Stimulated activated CD8-positive, alpha-beta memory T cell treated with anti-CD3 and anti-CD28 coated beads, Interleukin-15, amount 100 ng/mL, for 48 hours (primary cell): ENCODE measurements at regions not wholly inside any gene's neighbourhood (a gene's known extent, or its start where the extent isn't known, plus 50 kb on each side); places are given as distances from the start of the nearest gene placed in this dataset.

Experiments used
- DNase-seq, 2 donors: peaks; one replicate each; pipeline ENCODE4 v3.0.0-alpha.2; 2020; ENCODE audit warnings: low read depth in 2 of 2

DNA sequence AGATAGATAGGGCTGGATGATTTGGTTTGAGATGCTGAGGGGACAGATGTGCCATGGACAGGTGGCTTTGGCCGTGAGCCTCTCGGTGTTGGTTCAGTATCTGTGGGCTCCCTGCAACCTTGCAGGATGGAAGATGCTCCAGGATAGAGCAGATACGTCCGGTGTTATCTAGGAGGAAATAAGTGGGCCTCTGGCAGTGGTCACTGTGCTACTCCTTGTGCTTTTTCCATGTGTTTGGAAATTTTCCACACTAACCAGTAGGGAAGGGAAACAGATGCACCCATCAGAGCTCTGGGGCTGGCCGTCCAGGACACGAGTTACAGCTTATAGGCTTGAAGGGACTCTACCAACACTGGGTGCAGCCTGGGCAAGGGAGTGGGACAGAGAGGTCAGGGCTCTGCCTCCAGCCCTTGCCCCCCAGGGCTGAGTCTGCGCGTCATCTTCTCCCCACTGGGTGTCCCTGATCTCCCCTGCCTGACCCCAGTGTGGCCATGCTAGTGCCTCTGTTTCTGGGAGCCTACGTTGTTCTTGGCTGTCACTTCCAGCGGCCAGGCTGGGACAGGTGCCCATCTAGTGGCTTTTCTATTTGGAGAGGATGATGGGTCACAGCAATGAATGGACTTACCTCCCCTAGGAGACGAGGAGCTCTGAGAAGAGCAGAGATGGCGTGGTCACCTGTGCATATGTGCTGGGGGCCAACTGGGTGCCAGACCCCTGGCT is 166.9 kb downstream of the SEC14L1 start:
- DNase-seq, result no peak

DNA sequence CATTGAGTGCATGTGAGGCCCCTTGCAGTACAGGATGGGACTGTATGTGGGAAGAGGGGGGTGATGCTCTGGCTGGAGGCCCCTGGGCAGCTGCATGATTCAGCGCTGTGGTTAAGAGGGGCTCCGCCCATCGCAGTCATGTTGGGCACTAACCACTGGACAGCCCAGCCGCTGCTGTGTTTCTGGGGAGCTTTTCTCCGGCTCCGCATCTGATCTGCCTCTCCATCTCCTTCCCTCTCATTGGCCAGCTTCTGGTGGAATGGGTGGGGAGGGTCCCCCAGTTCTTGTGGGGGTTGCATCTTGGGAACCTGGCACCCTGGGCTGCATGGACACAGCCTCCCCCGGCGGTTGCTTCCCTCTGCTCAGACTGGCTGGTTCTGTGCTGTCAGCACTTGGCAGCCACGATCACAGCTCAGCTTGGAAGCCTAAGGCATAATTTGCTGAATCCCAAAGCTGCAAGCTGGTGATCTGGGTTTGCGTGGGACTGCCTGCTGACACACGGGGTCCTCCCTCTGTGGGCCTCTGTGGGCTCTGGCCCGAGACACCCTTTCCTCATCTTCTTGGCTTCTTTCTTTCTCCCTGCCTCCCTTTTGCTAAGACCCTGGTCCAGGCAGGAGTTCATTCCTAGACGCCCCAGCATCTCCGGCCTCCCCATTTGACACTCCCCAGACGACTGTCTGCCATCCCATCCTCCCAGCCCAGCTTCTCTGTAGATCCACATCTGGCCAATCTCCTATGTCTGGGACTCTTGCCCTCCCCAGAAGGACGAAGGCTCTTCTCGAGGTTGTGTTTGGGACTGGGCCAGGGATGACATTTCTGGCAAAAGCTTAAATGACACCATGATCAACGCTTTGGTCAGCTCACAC is 168.3 kb downstream of the SEC14L1 start:
- DNase-seq, result no peak

- DNase-seq, result no peak
Observed at GRCh38 chr17:77310336-77310735, 169.6 kb downstream of the SEC14L1 start.

- DNase-seq, result no peak
Observed at GRCh38 chr17:77311371-77311981, 170.7 kb downstream of the SEC14L1 start.

DNA sequence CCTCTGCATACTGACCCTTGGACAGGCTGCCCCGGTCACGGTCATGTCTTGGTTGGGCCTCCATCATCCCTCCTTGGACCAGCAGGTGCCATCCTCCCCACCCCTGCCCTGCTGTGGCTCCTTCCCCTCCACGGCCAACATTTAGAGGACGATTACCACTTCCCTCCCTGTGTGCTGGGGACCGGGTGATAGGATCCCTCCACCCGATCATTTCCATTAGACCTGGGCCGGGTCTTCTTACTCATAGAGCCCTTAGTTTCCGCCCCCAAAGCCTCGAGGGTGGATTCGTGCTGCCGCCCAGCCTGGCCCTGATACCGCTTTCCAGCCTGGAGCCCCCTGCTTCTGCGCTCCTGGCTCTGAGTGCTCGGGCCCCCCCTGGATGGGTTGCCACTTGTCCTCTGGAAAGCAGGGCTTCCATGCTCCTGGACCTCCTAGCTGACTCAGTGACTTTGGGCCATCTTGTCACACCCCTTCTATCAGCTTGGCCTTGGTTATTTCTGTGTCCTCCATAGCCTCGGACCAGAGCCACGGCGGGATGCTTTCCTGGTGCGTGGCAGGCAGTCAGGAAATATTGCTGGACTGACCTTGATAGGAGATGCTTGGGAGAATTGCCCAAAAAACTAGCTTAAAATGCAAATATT is 171.4 kb downstream of the SEC14L1 start:
- no peak for DNase-seq

DNA sequence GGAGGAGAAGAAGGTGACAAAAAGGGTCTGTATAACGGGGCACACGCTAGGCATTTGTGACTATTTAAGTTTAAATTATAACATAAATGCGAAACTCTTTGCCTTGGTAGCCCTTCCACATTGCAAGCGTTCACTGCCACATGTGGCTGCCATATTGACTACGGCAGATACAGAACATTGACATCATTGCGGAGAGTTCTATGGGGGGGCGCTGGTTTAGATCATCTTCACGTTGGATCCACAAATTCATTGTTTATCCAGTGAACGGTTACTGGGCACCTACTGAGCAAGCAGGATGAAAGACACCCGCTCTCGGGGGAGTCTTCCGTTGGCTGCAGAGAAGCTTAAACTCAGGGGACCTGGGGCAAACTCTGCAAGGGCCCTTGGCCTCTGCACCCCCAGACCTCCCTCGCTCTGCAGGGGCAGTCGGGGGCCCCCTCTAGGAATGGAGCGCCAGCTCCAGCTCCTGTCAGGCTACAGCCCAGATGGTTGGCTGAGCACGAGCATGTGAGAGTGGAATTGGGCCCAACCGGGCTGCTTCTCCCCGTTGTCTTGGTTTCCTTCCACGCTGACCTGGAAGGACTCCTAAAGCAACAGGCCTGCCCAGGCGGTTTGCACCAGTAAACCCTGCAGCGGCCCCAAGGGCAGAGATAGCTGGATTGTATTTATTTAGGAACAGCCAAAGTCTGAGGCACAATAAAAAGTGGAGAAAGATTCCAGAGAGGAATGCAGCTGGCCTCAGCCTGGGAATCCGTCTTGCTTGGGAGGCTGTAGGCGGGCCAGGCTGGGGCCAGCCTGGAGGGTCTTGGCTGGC is 172.2 kb downstream of the SEC14L1 start:
- no peak for DNase-seq

DNA sequence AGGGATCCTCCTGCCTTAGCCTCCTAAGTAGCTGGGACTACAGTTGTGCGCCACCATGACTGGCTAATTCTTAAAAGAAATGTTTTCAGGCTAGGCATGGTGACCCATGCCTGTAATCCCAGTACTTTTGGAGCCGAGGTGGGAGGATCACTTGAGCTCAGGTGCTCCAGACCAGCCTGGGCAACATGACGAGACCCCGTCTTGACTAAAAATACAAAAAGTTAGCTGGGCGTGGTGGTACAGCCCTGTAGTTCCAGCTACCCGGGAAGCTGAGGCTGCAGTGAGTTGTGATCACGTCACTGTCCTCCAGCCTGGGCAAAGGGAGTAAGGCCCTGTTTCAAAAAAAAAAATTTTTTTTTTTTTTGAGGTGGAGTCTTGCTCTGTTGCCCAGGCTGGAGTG is 173.1 kb downstream of the SEC14L1 start:
- DNase-seq, result no peak

GRCh38 chr17:77314601-77315000 is 173.8 kb downstream of the SEC14L1 start:
- DNase-seq, result no peak

DNA sequence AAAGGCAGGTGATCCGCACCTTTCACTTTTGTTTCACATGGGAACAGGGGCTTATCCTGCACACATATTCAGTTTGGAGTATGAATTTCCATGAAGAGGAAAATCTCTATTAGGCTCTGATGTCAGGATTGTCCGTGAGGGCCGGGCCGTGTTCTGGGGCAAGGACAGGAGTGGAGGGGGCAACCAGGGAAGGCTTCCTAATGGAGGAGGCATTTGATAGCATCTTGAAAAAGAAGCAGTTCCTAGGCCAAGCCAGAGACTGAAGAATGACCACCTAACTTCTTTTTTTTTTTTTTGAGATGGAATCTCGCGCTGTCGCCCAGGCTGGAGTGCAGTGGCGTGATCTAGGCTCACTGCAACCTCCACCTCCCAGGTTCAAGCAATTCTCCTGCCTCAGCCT is 174.2 kb downstream of the SEC14L1 start:
- no peak for DNase-seq

DNA sequence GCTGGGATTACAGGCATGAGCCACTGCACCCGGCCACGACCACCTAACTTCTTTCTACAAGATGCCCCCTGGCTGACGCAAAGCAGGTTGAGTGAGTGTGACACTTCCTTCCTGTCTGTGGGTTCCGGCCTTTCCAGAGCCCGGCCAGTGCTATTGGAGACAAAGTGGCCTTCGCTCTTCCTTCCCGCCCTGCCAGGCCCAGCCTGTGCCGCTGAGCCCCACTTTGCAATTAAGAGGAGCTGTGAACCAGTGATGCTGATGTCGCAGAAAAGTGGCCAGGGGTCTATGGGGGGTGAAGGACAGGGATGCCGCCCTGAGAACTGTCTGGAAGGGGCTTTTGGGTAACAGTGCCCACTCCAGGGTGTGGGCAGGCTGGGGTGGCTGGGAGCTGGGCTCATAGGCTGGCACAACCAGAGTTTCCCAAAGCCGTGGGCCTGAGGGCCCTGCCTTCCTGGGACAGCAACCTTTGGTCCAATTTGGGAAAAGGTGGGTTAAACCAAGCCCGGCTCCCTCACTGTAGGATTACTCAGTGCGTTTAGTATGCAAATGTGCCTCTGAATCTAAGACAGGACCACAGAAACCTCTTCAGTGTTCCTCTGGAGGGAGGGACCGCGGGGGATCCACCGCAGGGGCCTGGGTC is 174.9 kb downstream of the SEC14L1 start:
- no peak for DNase-seq

GRCh38 chr17:77316191-77316641 is 175.4 kb downstream of the SEC14L1 start:
- no peak for DNase-seq

DNA sequence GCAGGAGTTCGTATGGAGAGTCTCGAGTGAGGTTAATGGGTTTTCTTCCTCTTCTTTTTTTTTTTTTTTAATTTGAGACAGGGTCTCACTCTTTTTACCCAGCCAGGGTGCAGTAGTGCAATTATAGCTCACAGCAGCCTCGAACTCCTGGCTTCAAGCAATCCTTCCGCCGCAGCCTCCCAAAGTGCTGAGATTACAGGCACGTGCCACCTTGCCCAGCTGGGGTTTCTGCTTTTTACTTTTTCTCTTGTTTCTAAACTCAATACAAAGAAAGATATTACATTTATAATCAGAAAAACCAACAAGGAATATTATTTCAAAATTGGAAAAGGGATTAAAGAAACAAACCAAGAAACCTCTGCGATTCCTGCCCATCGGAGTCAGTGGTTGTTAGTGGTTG is 175.9 kb downstream of the SEC14L1 start:
- DNase-seq, result no peak

DNA sequence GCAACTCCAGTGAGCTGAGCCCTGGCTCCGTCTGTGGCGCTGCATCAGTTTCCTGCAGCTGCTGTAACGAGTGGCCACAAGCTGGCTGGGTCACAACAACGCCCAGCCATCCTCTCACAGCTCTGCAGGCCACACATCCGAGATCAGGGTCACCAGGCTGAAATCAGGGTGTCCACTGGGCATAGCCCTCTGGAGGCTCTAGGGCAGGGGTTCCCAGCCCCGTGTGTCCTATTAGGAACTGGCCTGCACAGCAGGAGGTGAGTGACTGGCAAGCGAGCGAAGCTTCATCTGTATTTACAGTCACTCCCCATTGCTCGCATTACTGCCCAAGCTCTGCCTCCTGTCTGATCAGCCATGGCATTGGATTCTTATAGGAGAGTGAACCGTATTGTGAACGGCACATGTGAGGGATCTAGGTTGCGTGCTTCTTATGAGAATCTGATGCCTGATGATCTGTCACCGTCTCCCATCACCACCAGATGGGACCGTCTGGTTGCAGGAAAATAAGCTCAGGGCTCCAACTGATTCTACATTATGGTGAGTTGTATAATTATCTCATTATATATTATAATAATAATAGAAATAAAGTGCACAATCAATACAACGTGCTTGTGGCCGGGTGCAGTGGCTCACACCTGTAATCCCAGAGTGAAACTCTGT is 176.5 kb downstream of the SEC14L1 start:
- DNase-seq, result no peak

- no peak for DNase-seq
Observed at GRCh38 chr17:77318021-77318420, 177.3 kb downstream of the SEC14L1 start.

DNA sequence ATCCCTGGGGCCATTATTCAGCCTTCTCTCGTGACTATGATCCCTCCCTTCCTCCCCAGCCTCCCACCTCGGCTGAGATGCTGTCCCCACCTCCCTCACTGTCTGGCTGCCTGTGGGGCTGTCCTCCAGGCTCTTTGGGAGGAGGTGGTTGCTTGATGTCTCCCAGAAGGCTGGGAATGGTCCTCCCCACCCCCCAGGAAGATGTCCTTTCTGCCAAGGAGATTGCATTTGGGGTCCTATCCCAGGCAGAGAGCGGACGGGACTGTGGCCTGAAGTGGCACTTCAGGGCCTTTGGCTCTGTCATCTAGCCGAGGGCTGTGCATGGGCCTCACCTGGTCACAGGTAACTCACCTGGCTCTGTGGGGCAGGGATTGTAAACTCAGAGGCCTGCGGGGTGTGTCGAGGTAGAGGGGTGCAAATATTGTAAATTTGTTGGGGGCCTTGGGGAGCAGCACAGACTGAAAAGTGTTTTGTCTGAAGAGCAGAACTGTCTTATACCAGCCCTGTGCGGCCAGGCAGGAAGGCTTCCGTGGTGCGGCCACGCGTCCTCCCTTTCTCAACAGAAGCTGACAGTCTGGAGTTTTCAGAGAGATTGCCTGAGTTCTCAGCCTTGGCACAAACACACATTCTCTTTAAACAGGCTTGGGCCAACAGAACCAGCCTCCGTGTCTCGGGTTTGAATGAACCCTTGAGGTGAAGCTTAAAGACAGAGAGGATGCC is 177.9 kb downstream of the SEC14L1 start:
- DNase-seq, result no peak

GRCh38 chr17:77319211-77320043 is 178.7 kb downstream of the SEC14L1 start:
- peak in 1 of 2 donors; percentile 54 for DNase-seq

- no peak for DNase-seq
Observed at GRCh38 chr17:77320044-77320440, 179.3 kb downstream of the SEC14L1 start.

GRCh38 chr17:77320485-77321256 is 179.9 kb downstream of the SEC14L1 start:
- DNase-seq, result no peak
